ENCODE measurements at regions not wholly inside any gene's neighbourhood (a gene's known extent, or its start where the extent isn't known, plus 50 kb on each side); places are given as distances from the start of the nearest gene placed in this dataset.
"Not testable (repeated sequence)": the region's sequence is repeated elsewhere in the genome, so short reads cannot be mapped to it uniquely, and the experiment has no call there.

DNA sequence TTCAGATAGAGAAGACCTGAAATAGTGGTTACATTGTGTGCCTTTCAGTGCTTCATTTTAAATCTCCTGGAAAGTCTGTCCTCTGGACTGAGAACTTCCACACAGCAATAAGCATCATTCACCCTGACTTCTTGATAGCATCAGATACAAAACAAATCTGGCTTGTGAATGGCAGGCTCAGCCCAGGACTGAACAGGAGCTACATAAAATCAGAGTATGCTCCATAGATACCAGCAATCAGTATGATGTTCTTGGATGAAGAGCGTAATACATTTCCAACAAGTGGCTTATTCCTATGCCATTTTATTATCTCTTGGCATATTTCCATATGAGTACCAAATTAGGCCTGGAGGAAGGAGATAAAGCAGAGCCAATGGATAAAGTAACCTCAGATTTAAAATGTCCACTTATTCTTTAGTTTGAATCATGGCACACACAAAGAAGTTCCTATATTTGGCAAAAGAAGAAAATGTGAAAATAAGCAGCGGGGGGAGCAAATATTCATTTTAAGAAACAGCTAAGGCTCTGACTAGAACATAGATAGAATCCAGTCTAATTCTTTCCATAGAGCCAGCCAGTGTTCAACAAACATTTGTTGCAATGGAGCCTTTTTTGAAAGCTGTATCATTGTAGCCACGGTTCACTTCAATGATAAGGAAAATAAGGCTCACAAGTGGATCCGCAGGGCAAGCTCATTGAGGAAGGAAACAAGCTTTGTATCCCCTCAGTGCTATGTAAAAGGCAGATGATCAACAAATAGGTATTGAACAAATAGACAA, 230.8 kb upstream of the CHAC2 start:
- no peak for DNase-seq (ENCODE audit: low read depth, low spot score)

GRCh38 chr2:53535234-53535840, 232.3 kb upstream of the CHAC2 start:
- no peak for DNase-seq (ENCODE audit: low read depth, low spot score)

DNA sequence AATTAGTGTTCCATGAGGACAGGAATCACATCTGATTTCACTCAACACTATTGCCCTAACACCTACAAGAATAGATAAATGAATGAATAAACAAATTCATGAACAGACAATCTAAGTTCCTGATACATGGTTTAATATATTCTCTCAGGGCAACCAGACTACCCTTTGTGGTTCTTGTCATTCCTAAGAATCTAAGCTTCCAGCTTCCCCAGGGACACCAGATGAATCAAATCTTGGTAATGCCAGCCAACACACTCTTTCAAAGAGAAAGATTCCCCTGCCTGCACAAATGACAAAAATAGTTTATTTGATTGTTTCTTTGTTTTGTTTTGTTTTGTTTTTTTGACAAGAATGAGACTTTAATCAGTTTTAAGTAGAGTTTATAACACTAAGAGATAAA, 237.5 kb upstream of the CHAC2 start:
- no peak for DNase-seq (ENCODE audit: low read depth, low spot score)

DNA sequence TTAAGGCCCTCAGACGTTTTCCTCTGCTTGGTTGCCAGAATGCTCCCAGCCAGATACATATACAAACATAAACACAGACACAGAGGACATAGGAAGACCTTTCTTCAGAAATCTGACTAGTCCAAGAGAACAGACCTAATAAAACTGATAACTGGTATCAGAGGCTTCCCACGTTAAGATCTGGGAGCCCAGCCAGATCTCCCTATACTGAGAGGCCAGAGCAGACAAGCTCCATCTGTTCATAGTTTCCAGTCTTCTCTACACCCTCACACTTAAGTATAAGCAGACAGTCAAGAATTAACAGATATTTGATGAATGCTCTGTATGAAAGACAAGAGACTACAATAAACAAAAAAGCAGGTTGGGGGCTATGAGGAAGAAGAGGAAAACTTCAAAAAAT, 240.5 kb upstream of the CHAC2 start:
- DNase-seq (ENCODE audit: low read depth, low spot score), result no peak

- DNase-seq (ENCODE audit: low read depth, low spot score), result no peak
These were observed 247.4 kb upstream of the CHAC2 start for GRCh38 chr2:53519918-53520841.

DNA sequence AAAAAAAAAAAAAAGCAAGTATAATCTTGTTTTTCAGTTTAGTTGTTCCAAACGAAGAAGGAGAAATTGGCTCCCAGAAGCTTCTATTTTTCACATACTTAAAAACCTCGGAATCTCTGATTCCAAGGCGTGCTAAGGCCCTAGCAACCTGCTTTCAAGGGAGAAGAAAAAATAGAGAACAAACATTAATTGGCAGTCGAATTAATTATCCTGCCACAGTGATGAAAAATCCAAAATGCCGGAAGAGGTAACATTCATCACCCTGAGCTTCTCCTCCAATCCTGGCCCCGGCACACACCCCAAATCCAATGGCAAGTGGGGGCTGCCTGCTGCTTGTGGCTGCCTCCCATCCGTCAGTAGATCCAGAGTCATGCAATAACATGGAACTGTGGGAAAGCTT, 250.2 kb upstream of the CHAC2 start:
- no peak for DNase-seq (ENCODE audit: low read depth, low spot score)

DNA sequence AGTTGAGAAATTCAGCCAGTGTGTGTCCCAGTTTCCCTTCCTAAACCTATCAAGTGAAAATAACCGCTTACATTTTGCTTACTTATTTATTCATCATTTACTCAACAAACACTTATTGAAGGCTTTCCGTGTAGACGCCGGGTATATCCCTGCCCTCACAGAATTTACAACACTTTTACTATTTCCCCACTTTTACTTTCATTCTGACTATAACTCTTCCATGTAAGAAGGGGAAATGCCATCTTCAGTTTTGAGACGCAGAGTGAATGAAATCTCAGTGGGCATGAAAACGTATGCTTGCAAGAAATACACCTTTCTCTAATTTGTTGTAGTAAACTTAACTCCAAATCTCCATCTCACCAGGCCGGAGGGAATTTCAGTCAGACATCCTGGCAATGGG, 251.0 kb upstream of the CHAC2 start:
- no peak for DNase-seq (ENCODE audit: low read depth, low spot score)

DNA sequence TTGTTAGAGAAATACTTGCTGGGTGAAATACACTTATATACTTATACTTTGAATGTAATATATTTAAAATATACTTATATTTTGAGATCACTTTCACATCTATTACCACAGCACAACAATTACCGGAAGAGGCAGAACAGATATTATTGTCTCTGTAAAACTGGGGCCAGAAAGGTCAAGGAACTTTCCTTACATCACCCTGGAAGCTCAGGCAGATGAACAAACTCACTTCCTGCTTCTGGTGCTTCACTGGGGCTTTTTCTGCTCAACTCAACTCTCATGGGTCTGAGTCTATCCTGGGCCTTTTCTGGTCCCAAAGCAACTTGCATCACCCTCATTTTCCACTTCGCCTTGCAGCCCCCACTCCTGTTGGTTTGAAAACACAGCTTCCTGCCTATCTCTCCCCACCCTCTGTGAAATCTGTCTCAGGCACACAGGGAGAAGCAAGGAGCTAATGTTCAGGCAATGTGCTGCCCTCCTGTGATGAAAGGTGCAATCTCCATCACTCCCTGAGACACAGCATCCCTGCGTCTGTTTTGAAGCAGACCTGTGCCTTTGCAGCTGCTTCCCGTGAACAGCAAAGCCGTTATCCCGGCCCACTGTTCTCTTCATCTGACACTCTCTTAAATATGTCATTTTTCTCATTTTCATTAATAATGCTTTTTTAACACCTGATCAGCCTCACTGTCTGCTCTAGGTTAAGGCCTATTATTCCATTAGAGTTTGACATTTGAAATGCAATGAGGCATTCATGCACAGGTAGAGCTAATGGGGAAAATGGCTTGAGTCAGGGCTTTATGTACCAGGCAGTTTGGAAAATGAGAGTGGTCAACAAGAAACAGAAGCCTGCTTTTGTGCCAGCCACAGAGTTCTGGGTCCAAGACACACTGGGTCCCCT, 251.9 kb upstream of the CHAC2 start:
- DNase-seq (ENCODE audit: low read depth, low spot score), result no peak

DNA sequence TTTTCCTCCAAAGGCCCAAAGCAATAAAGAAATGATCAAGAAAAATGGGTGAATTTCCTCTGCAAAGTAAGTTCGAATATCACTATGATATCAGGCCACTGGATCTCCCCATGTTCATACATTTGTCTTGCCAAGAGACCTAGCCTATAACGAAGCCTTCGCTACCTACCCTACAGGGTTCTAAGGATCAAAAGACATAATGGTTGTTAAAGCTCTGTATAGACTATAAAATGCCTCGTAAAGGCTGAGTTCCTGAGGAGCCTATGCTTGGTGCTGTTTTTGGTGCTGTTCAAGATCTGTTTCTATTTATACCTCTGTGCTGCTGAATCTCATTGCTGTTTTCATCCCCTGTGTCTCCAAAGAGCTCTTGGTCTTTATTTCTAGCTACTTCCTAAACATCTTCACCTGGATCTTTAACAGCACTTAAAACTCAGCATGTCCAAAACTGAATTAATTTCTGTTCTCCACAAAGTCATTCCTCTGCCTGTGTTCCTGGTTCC, 254.4 kb upstream of the CHAC2 start:
- DNase-seq (ENCODE audit: low read depth, low spot score), result no peak

DNA sequence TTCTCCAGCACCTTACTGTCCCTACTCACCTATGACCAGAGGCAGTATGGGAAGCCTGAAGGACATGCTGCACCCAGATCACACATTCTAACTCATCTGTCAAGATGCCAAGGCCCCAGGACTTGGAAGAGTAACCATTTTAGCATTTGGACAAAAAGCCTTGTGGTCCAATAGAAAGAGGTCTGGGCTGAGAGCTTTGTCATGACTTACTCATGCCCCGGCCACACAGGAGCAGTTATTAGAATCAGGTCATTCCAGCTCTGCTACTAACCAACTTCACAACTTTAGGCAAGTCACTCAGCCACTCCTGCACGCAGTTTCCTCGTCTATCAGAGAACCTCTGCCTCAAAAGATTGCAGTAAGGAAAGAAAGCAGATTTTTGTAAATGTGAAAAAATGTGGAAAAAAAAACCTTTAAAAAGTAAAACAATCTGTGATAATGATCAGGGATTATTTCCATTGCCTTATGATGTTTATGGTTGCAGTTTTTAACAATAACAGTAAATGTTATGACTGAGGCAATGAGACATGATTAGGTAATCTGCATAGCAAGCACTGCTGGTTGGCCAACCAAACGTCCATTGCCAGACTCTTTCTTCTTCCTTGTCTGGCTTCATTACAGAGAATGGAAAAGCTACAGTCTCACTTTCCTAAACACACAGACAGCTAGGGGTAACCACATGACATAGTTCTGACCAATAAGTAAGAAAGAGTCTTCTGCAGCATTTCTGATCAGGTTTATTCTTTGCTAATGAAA, 255.4 kb upstream of the CHAC2 start:
- DNase-seq (ENCODE audit: low read depth, low spot score), result no peak

GRCh38 chr2:53511549-53511948, 256.1 kb upstream of the CHAC2 start:
- DNase-seq (ENCODE audit: low read depth, low spot score), result no peak

DNA sequence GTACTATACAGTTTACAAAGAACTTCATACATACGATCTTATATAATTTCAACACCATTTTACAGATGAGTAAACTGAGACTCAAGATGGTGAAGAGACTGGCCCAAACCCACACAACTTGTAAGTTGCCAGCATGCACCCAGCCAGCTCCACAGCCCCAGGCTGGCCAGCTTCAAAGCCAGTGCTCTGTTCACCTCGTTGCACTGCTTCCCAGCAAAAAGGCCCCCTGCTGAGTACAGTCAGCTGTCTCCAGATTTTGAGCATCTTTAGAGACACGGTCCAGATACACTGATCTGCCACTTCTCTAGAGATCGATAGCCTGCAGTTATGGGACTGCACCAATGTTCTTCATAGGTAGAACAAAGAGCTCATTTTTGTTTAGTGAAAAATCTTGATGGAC, 257.2 kb upstream of the CHAC2 start:
- DNase-seq (ENCODE audit: low read depth, low spot score), result no peak

- DNase-seq (ENCODE audit: low read depth, low spot score), result no peak
These were observed 257.7 kb upstream of the CHAC2 start for GRCh38 chr2:53509831-53510388.

DNA sequence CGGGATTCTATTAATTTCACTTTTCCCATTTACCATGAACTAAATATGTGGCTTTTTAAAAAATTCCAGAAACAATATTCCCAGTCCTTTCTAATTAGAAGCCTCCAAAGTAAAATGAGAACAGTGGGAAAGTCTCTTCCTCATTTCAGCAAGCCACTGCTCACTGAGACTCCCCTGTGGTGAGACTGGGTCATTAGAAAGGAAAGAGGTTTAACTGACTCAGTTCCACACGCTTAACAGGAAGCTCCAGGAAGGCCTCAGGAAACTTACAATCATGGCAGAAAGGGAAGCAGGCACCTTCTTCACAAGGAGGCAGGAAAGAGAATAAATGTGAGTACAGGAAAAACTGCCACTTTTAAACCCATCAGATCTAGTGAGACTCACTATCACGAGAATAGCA, 258.9 kb upstream of the CHAC2 start:
- no peak for DNase-seq (ENCODE audit: low read depth, low spot score)

- not testable (repeated sequence) for DNase-seq (ENCODE audit: low read depth, low spot score)
These were observed 260.5 kb upstream of the CHAC2 start for GRCh38 chr2:53507070-53507469.

DNA sequence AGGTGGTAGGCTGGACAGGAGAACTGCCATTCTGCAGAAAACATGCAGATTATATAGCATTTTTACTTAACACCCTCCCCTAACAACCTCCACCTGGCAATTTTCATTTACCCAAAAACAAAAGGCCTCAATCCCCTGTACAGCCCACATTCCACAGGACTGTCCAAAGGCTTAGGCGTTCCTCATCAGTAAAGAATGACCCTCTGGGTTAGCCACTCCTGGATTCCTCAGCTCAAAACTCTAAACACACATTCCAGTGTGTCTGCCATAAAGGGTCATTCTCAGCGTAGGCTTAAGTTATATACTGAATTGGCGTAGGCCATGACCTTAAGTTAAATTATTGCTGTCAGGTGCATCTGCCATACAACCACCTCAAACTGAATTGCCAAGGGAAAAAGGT, 261.8 kb upstream of the CHAC2 start:
- no peak for DNase-seq (ENCODE audit: low read depth, low spot score)

DNA sequence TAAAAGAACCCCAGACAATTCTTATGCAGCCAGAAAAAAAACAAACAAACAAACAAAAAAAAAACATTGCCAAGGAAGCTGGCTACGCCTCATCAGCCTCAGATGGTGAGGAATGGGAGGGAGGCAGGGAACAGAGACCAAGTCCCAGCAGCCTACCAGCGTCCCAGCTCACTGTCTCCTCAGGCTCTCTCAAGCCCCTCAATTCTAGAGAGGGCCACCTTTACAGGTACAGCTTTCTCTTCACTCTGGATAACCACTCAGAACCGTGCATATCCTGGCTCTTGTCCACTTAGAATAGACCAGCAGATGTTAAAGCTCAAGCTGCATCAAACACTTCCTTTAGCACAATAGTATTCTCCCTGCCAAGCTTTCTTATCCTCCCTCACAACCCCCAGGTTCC, 263.1 kb upstream of the CHAC2 start:
- DNase-seq (ENCODE audit: low read depth, low spot score), result no peak

GRCh38 chr2:53500181-53500580, 267.4 kb upstream of the CHAC2 start:
- DNase-seq (ENCODE audit: low read depth, low spot score), result no peak

- no peak for DNase-seq (ENCODE audit: low read depth, low spot score)
These were observed 269.4 kb upstream of the CHAC2 start for GRCh38 chr2:53498210-53498609.

GRCh38 chr2:53497020-53497419, 270.6 kb upstream of the CHAC2 start:
- no peak for DNase-seq (ENCODE audit: low read depth, low spot score)
